ENCODE measurements at regions not wholly inside any gene's neighbourhood (a gene's known extent, or its start where the extent isn't known, plus 50 kb on each side); places are given as distances from the start of the nearest gene placed in this dataset.

DNA sequence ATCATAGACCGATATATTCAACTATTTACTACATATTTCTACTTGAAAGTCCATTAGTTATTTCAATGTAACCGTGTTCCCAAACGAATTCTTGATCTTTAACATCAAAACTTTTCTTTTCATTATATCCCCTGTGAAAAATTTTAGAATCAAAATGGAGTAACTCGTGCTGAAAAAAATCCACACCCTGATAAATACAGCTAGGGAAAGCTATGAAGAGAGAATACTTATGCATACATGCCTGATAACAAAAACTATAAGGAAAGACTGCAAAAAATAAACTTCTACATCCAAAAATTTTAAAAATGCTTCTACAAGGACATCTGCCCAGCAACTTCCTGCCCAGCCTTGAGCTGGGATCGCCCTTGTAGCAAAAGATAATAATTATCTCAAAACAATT lies 2458.3 kb upstream of the PCDH20 start:
- TF ChIP-seq CTCF (IDR thresholded peaks at IDR 0.05) (no peak), POLR2A (IDR thresholded peaks at IDR 0.05) (no peak), EP300 (IDR thresholded peaks at IDR 0.05) (no peak), POLR2AphosphoS5 (IDR thresholded peaks at IDR 0.05) (no peak)

All from suprapubic skin (tissue), 4 donors.